ENCODE measurements at regions not wholly inside any gene's neighbourhood (a gene's known extent, or its start where the extent isn't known, plus 50 kb on each side); places are given as distances from the start of the nearest gene placed in this dataset.
"Not testable (repeated sequence)": the region's sequence is repeated elsewhere in the genome, so short reads cannot be mapped to it uniquely, and the experiment has no call there.

- ATAC-seq; H3K27ac Mint-ChIP-seq; DNase-seq (ENCODE audit: low spot score in 2 of 2): not testable (repeated sequence)
- H3K36me3 Mint-ChIP-seq: peaks cover 0 to 14% of the 10 kb centered on the region in 2 donors
- peaks cover 14 to 15% of the 10 kb centered on the region in 2 donors for H3K9me3 Mint-ChIP-seq
Measured at GRCh38 chrX:79026742-79027141, 81.6 kb downstream of the P2RY10 start.

DNA sequence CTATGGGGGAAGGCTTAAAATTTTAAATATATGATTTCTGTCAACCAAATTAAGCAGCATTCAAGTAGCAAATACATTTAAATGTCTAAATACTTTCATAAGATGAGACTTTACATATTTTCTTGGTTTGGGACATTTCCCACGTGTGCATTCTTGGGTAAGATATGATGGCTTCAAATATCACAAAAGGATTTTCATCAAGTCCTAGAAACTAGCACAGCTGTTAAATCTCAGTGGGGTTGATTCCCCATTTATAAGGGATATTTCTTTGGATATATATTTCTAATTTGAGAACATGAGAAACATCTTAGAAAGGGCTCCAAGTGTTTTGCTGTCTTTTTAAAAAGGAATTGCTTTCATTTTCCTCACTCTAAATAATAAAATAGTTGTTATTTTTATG is 90.2 kb downstream of the P2RY10 start:
- Mint-ChIP-seq H3K27ac (no peak overlapping the region), H3K36me3 (peaks cover 0 to 10% of the 10 kb centered on the region in 2 donors), H3K9me3 (peaks cover 4 to 5% of the 10 kb centered on the region in 2 donors)
- ATAC-seq (no peak), DNase-seq (ENCODE audit: low spot score in 2 of 2) (no peak)

GRCh38 chrX:79036157-79036880 is 91.1 kb downstream of the P2RY10 start:
- ATAC-seq (peak in 1 of 2 donors; percentile 20), DNase-seq (ENCODE audit: low spot score in 2 of 2) (no peak)
- peaks cover under 1 to 10% of the 10 kb centered on the region in 2 donors for H3K9me3 Mint-ChIP-seq
- H3K36me3 Mint-ChIP-seq: peaks cover 7 to 13% of the 10 kb centered on the region in 2 donors
- no peak overlapping the region for H3K27ac Mint-ChIP-seq

DNA sequence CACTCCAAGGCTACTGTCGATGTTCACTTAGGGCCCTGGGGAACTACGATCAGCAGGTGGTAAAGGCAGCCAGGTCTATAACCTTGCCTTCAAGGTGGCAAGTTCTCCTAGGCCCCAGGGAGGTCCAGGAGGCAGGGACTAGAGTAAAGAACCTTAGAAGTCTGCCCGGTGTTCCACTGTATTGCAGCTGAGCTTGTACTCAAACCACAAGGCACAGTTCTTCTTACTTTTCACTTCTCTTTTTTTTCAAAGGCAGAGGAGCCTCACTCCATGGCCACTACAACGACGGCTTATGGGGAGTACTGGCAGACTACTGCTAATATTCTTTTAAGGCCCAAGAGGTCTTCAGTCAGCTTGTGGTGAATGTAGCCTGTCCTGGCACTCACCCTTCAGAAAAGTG is 78.8 kb upstream of the GPR174 start:
- no peak overlapping the region for H3K27ac Mint-ChIP-seq
- DNase-seq (ENCODE audit: low spot score in 2 of 2): no peak
- peaks cover 4 to 16% of the 10 kb centered on the region in 2 donors for H3K9me3 Mint-ChIP-seq
- H3K36me3 Mint-ChIP-seq: peaks cover 4 to 23% of the 10 kb centered on the region in 2 donors
- ATAC-seq: no peak

DNA sequence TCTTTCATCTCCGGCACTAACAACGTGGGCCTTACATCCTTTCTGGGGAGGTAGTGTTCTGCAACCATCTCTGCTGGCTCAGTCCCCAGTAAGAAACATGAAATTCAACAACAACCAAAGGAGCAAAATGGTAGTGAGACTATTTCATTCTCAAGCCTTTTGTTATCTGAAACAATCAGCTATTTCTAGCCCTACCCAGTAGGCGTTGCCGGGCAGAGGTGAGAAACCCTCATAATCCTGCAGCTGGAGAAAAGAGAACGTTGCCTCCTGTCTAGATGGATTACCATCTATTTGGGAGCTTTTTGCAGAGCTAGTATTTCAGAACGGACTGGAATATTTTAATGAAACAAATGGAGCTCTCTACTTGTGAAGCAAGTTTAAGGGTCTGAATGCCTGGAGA is 66.4 kb upstream of the GPR174 start:
- ATAC-seq (no peak), DNase-seq (ENCODE audit: low spot score in 2 of 2) (no peak)
- peaks cover 0 to 9% of the 10 kb centered on the region in 2 donors for H3K36me3 Mint-ChIP-seq
- no peak overlapping the region for H3K27ac Mint-ChIP-seq
- peaks cover 3 to 12% of the 10 kb centered on the region in 2 donors for H3K9me3 Mint-ChIP-seq

DNA sequence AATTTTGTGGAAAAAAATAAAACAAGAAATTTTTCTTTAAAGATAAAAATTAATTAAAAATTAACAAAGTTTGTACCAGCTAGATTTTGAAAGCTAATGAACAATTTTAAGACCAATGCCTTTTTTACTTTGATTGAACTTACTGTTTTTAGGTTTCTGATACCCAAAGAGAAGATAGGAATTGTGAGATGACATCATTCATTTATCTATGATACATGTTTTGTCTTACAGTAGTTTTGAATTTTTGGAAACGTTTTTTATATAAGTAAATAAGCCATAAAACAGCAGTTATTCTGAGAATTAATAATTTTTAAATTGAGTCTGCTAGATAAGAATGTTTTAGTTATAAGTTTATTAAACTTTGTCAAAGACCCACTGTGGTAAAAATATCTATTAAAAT is 65.0 kb upstream of the GPR174 start:
- ATAC-seq: no peak
- DNase-seq (ENCODE audit: low spot score in 2 of 2): no peak
- no peak overlapping the region for H3K27ac Mint-ChIP-seq
- peaks cover 0 to 5% of the 10 kb centered on the region in 2 donors for H3K36me3 Mint-ChIP-seq
- H3K9me3 Mint-ChIP-seq: peaks cover under 1 to 2% of the 10 kb centered on the region in 2 donors

- H3K9me3 Mint-ChIP-seq: peaks cover 0 to 4% of the 10 kb centered on the region in 2 donors
- H3K27ac Mint-ChIP-seq: no peak overlapping the region
- ATAC-seq (peak in 1 of 2 donors; percentile 32), DNase-seq (ENCODE audit: low spot score in 2 of 2) (no peak)
- H3K36me3 Mint-ChIP-seq: peaks cover 0 to 5% of the 10 kb centered on the region in 2 donors
Measured at GRCh38 chrX:79080141-79080540, 64.3 kb upstream of the GPR174 start.

GRCh38 chrX:79081895-79082512 is 62.5 kb upstream of the GPR174 start:
- ATAC-seq: peak; percentile 63 to 74
- H3K9me3 Mint-ChIP-seq: peaks cover 0 to 4% of the 10 kb centered on the region in 2 donors
- peaks cover 0 to 7% of the 10 kb centered on the region in 2 donors for H3K36me3 Mint-ChIP-seq
- no peak for DNase-seq (ENCODE audit: low spot score in 2 of 2)
- H3K27ac Mint-ChIP-seq: peak overlapping the region; percentile 82 to 91

DNA sequence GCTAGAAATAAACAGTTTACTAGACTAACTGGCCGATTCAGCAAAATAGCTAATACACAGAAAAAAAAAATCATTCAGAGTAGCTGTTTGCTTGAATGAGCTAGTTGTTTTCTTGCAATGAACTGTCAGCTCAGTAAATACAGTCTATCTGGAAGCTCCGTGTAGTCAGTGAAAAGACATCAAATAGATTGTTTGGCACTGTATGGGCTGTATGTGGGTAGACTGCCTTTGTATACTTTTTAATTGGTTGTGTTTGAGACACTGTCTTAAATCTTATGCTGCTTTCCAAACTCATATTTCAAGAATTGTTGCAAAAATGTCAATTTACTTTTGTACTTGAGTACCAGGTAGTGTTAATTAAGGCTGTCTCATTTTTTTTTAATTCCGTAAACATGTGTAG is 61.6 kb upstream of the GPR174 start:
- DNase-seq (ENCODE audit: low spot score in 2 of 2): no peak
- H3K36me3 Mint-ChIP-seq: peaks cover 0 to 11% of the 10 kb centered on the region in 2 donors
- ATAC-seq: no peak
- peaks cover 0 to 4% of the 10 kb centered on the region in 2 donors for H3K9me3 Mint-ChIP-seq
- H3K27ac Mint-ChIP-seq: peak overlapping the region; percentile 9 to 63

- Mint-ChIP-seq H3K27ac (peak overlapping the region in 1 of 2 donors; percentile 62), H3K9me3 (peaks cover 0 to 4% of the 10 kb centered on the region in 2 donors), H3K36me3 (peaks cover 0 to 11% of the 10 kb centered on the region in 2 donors)
- DNase-seq (ENCODE audit: low spot score in 2 of 2) (no peak), ATAC-seq (peak; percentile 35 to 69)
Measured at GRCh38 chrX:79084923-79085322, 59.6 kb upstream of the GPR174 start.

DNA sequence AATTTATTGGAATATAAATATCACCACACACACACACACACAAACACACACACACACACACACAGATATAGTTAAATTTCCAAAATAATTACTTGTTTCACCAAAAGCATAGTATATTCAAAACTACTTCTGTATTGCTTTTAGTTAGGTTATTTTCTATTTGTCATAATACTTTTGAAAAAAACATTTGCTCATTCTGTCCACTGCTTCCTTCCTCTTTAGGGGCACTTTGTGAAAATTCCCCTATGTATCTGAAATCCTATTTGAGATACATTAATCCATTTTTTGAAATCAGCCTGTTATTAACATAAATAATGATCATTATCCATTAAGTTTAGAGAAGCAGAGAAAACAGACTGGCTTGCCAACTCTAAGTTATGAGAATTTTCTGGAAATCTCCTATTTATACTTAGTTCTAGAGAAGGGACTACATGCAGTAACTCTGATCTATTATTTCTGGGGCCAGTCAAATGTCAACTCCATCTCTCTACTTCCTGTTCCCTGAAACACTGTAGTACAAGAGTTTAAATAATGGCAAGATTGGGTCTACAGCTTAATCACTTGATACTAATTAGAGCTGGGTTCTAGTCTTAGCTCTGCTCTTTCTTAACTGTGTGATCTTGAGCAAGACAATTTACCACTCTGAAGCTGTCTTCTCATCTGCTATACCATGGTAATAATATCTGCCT is 54.4 kb upstream of the GPR174 start:
- peak overlapping the region in 1 of 2 donors; percentile 60 for H3K27ac Mint-ChIP-seq
- H3K9me3 Mint-ChIP-seq: peaks cover 5 to 7% of the 10 kb centered on the region in 2 donors
- H3K36me3 Mint-ChIP-seq: peaks cover 0 to 13% of the 10 kb centered on the region in 2 donors
- no peak for DNase-seq (ENCODE audit: low spot score in 2 of 2)
- ATAC-seq: no peak

- ATAC-seq: no peak
- Mint-ChIP-seq H3K27ac (peak overlapping the region; percentile 26 to 95), H3K36me3 (peaks cover 5 to 13% of the 10 kb centered on the region in 2 donors), H3K9me3 (peaks cover 5 to 7% of the 10 kb centered on the region in 2 donors)
- no peak for DNase-seq (ENCODE audit: low spot score in 2 of 2)
Measured at GRCh38 chrX:79094075-79094832, 50.2 kb upstream of the GPR174 start.

Measured in activated naive CD4-positive, alpha-beta T cell treated with anti-CD3 and anti-CD28 coated beads, Interleukin-2, amount 50 U/mL, for 72 hours (primary cell).